ENCODE measurements at regions not wholly inside any gene's neighbourhood (a gene's known extent, or its start where the extent isn't known, plus 50 kb on each side); places are given as distances from the start of the nearest gene placed in this dataset.
A peak's percentile ranks its signal among the peaks of the same experiment; 100 is the strongest.

- TF ChIP-seq, protein P1, sequence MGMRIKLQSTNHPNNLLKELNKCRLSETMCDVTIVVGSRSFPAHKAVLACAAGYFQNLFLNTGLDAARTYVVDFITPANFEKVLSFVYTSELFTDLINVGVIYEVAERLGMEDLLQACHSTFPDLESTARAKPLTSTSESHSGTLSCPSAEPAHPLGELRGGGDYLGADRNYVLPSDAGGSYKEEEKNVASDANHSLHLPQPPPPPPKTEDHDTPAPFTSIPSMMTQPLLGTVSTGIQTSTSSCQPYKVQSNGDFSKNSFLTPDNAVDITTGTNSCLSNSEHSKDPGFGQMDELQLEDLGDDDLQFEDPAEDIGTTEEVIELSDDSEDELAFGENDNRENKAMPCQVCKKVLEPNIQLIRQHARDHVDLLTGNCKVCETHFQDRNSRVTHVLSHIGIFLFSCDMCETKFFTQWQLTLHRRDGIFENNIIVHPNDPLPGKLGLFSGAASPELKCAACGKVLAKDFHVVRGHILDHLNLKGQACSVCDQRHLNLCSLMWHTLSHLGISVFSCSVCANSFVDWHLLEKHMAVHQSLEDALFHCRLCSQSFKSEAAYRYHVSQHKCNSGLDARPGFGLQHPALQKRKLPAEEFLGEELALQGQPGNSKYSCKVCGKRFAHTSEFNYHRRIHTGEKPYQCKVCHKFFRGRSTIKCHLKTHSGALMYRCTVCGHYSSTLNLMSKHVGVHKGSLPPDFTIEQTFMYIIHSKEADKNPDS (CRISPR knock-in tag; IDR thresholded peaks at IDR 0.05), result no peak
- TF ChIP-seq RBFOX2 (IDR thresholded peaks at IDR 0.05; ENCODE audit: low read depth, low read length) (no peak), ZNF124 (CRISPR knock-in tag; IDR thresholded peaks at IDR 0.05) (no peak), ZFAT (CRISPR knock-in tag; conservative IDR thresholded peaks at IDR 0.05) (no peak), MED13 (CRISPR knock-in tag; IDR thresholded peaks at IDR 0.05) (no peak), MAX (IDR thresholded peaks at IDR 0.05) (no peak), ZFP36 (IDR thresholded peaks at IDR 0.05; ENCODE audit: borderline replicate concordance, low read depth, low read length, partially characterized antibody) (peak; percentile 9), ZNF672 (CRISPR knock-in tag; IDR thresholded peaks at IDR 0.05) (no peak), PAWR (CRISPR knock-in tag; IDR thresholded peaks at IDR 0.05; ENCODE audit: borderline replicate concordance) (no peak), SKIL (CRISPR knock-in tag; IDR thresholded peaks at IDR 0.05; ENCODE audit: borderline replicate concordance) (no peak), ZNF253 (CRISPR knock-in tag; IDR thresholded peaks at IDR 0.05; ENCODE audit: borderline replicate concordance) (no peak), SYNCRIP (IDR thresholded peaks at IDR 0.05; ENCODE audit: insufficient read depth, low read depth, low read length) (no peak), SP140L (CRISPR knock-in tag; IDR thresholded peaks at IDR 0.05; ENCODE audit: borderline replicate concordance) (no peak), ZNF776 (CRISPR knock-in tag; IDR thresholded peaks at IDR 0.05) (no peak), ZNF317 (CRISPR knock-in tag; IDR thresholded peaks at IDR 0.05) (no peak), FOSL2 (CRISPR knock-in tag; IDR thresholded peaks at IDR 0.05) (no peak), ZNF816 (CRISPR knock-in tag; IDR thresholded peaks at IDR 0.05; ENCODE audit: borderline replicate concordance) (no peak), PRPF4 (IDR thresholded peaks at IDR 0.05; ENCODE audit: low read depth, low read length, poor library complexity, severe bottlenecking) (no peak)
- TF ChIP-seq, protein P2, sequence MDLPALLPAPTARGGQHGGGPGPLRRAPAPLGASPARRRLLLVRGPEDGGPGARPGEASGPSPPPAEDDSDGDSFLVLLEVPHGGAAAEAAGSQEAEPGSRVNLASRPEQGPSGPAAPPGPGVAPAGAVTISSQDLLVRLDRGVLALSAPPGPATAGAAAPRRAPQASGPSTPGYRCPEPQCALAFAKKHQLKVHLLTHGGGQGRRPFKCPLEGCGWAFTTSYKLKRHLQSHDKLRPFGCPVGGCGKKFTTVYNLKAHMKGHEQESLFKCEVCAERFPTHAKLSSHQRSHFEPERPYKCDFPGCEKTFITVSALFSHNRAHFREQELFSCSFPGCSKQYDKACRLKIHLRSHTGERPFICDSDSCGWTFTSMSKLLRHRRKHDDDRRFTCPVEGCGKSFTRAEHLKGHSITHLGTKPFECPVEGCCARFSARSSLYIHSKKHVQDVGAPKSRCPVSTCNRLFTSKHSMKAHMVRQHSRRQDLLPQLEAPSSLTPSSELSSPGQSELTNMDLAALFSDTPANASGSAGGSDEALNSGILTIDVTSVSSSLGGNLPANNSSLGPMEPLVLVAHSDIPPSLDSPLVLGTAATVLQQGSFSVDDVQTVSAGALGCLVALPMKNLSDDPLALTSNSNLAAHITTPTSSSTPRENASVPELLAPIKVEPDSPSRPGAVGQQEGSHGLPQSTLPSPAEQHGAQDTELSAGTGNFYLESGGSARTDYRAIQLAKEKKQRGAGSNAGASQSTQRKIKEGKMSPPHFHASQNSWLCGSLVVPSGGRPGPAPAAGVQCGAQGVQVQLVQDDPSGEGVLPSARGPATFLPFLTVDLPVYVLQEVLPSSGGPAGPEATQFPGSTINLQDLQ (CRISPR knock-in tag; IDR thresholded peaks at IDR 0.05), result no peak
- TF ChIP-seq, protein P3, sequence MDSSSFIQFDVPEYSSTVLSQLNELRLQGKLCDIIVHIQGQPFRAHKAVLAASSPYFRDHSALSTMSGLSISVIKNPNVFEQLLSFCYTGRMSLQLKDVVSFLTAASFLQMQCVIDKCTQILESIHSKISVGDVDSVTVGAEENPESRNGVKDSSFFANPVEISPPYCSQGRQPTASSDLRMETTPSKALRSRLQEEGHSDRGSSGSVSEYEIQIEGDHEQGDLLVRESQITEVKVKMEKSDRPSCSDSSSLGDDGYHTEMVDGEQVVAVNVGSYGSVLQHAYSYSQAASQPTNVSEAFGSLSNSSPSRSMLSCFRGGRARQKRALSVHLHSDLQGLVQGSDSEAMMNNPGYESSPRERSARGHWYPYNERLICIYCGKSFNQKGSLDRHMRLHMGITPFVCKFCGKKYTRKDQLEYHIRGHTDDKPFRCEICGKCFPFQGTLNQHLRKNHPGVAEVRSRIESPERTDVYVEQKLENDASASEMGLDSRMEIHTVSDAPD (CRISPR knock-in tag; IDR thresholded peaks at IDR 0.05), result no peak
Observed at GRCh38 chr12:107523775-107524535, 161.6 kb upstream of the PWP1 start (continued).
